ENCODE measurements at regions not wholly inside any gene's neighbourhood (a gene's known extent, or its start where the extent isn't known, plus 50 kb on each side); places are given as distances from the start of the nearest gene placed in this dataset.

DNA sequence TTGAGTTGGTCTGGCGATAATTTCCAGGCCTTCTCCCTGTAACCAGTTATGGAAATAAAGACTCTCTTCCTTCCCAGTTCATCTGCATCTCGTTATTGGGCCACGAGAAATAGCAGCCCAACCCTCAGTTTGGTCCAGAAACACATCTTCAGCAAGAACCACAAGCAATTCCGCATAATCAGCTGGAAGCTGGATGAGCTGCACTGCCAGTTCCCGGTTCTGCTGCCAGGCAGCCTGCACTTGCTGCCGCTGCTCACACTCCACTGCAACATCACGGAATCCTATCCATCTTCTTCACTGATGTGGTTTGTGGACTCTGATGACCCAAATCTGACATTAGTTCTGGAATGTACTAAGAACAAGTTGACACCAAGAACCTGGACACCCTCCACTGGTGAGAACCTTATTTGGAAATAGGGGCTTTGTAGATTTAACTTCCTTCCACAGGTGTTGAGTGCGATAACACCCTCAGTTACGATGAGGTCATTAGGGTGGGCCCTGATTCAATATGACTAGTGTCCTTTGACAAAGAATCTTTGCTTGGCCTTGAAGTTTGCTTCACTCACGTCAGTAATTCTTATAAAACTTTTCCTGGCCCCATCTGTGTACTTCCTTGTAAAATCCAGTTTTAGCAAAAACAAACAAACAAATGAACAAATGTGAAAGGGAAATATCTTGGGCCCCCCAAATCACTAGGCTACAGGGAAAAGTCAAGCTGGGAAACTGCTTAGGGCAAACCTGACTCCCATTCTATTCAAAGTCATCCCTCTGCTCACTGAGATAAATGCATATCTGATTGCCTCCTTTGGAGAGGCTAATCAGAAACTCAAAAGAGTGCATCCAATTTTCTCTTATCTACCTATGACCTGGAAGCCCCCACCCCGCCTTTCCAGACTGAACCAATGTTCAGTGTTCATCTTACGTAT is 221.9 kb upstream of the PROK2 start:
- no peak for DNase-seq (ENCODE audit: low read depth in 2 of 2)

DNA sequence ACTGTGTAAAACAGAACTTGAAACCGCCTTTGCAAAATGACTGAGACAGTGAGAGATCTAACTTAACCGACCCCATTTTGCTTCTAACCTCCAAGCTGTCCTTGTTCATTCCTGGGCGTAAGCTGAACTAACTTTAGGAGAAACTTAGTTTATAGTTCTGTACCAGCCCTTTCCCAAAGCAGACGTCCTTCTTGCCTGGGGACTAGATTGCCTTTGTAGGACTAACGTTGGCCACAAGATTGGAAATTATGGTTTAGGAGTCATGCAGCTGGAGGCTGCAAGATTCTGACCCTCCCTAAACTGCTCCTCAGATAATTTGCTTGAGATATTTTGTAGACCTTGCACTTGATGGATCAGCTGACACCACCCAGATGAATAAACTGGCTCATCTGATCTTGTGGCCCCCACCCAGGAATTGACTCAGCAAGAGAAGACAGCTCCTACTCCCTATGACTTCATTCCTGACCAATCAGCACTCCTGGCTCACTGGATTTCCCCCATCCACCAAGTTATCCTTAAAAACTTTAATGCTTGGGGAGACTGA is 219.9 kb upstream of the PROK2 start:
- no peak for DNase-seq (ENCODE audit: low read depth in 2 of 2)

- DNase-seq (ENCODE audit: low read depth in 2 of 2), result no peak
These were observed 219.0 kb upstream of the PROK2 start for GRCh38 chr3:72003936-72004335.

GRCh38 chr3:72001758-72002157 is 216.8 kb upstream of the PROK2 start:
- DNase-seq (ENCODE audit: low read depth in 2 of 2), result no peak

DNA sequence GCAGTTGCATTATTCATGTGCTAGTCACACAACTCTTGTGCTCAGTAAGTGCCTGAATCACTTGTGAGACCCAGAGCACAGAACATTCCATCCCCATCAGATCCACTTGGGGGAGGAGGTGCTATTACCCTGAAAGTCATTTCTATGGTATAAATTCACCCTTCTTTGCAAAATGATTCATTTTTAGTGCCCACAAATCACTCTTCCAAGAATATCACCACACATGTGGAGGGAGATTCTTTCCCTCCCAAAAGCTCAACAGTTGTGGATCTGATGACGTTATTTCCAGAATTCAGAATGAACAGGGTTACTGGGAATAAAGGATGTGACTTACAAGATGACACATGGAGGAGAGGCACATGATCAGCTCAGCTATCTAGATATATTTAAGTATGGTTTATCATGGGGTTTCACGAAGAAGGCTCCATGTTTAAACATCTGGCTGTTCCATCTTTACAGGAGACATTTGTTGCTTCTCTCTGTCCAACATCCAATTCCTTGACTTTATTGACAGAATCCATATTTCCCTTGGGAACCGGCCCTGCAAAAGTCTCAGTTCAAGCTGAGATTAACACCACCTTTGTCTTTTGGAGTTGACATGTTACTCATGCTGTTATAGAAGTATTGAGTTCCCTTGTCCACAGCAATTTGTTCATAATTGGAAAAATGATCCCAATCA is 214.2 kb upstream of the PROK2 start:
- no peak for DNase-seq (ENCODE audit: low read depth in 2 of 2)

- DNase-seq (ENCODE audit: low read depth in 2 of 2), result no peak
These were observed 212.2 kb upstream of the PROK2 start for GRCh38 chr3:71997066-71997653.

DNA sequence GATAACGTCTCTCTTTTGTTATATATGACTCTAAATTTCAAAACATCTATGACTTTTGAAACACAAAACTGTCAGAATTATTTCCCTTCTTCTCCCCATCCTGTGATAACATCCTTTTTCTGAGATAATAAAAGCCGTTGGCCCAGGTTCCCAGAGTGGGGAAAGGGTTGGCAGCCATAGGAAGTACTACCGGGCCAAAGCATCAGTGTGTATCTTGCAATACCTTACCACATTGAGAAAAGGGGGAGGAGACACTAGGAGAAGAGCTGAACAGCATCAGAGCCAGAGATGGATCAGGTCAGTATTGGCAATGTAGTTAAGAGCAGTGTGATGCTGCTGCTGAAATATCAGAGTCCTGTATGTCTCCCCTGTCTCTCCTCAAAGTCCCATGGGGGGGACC is 210.0 kb upstream of the PROK2 start:
- no peak for DNase-seq (ENCODE audit: low read depth in 2 of 2)

DNA sequence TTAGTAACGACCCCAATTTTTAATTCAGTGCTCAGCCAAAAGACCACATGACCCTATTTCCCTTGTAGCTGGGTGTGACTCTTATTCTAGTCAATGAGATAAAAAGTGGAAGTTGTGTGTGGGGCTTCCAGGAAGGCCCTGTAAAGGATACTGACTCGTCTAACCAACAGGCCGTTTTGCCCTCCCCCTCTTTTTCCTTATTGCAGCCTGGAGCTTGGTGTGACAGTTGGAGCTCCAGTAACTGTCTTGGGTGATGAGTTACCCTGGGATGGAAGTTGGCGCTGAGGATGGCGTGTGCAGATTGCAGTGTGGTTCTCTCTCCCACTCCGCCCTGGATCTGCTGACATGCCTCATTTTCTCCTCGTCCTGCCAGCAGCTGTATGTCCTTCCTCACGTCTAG is 209.3 kb upstream of the PROK2 start:
- no peak for DNase-seq (ENCODE audit: low read depth in 2 of 2)

DNA sequence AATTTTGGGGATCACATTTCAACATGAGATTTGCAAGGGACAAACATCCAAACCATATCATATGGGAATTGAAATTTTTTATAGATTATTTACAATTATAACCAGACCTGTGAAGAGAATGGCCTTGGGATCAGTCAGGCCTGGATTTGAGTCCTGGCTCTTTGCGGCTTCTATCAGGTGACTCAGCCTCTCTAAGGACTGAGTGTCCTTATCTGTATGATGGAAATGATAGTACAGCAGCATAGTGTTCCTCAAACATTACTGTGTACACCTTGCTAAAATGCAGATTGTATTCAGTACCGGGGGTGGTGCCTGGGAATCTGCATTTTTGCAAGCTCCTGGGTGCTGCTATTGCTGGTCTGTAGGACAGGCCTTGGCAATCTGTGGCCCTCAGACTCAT is 206.7 kb upstream of the PROK2 start:
- DNase-seq (ENCODE audit: low read depth in 2 of 2), result no peak

GRCh38 chr3:71991046-71991445 is 206.1 kb upstream of the PROK2 start:
- DNase-seq (ENCODE audit: low read depth in 2 of 2), result no peak

DNA sequence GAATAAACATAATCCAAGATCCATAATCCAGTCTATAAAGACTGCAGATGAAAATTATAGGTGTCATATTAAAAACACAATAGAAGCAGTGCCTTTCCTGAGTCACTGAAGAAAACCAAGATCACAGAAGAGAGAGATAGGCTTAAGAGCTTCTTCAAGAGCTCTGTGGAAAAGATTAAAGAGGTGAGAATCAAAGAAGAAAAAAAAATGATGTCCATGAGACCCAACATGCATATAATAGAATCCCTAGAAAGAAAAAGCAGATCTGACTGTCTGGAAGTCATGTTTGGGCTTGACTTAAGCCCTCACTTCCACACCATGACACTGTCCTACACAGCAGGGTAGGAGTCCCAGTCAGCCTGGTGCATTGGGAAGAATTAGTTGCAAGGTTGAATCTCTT is 205.6 kb upstream of the PROK2 start:
- no peak for DNase-seq (ENCODE audit: low read depth in 2 of 2)

DNA sequence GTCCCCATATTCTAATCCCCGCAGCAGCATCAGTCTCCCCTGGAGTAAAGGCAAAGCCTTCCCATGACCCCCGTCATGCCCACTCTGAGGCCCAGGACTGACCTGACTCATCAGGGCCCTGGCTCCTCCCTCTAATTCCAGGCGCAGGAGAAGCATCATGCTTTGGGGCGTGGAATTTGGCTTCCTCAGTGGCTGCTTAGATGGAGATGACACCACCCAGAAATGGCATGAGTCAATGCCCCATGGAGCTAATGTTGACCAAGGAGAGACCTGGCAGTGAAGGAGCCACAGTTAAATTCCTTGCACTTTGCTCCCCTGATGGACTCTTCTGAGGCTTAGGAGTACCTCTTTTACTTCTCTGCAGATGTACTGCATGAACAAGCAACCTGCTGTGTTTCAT is 204.2 kb upstream of the PROK2 start:
- DNase-seq (ENCODE audit: low read depth in 2 of 2), result no peak

DNA sequence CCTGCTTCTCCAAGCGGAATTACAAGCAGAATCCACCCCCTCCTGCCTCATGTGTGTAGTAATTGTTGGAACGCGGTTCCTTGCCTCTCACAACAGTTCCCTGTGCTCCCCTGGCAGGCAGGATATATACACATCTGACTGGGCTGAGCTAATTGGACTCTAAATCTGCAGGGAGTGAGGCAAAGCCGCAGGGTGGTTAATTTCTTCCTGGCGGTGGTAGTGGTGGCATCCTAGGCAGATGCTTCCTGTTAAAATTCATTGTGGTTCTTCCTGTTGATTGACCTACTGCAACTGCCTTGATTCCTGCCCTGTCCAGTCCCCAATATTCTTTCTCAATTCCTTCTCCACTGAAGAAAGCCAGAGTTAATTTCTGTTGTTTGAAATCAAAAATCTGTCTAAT is 202.9 kb upstream of the PROK2 start:
- DNase-seq (ENCODE audit: low read depth in 2 of 2), result no peak

- no peak for DNase-seq (ENCODE audit: low read depth in 2 of 2)
These were observed 202.3 kb upstream of the PROK2 start for GRCh38 chr3:71987089-71987735.

DNA sequence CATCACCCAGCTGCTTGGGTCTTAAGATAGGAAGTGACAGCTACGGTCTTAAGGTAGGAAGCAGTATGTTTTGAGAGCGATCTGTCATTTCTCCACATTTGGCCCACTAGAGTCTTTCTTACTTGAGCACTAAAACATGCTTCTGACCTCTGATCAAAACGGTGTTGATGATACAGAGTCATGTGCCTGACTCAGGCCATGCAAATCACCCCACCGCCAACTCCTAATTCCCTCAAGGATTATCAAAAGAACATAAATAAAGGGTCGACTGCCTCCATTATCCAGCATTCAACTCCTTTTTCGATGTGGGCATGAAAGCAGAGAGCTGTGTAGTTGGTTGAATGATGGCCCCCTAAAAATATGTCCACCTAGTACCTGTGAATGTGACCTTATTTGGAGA is 201.7 kb upstream of the PROK2 start:
- DNase-seq (ENCODE audit: low read depth in 2 of 2), result no peak

GRCh38 chr3:71984843-71985613 is 200.1 kb upstream of the PROK2 start:
- no peak for DNase-seq (ENCODE audit: low read depth in 2 of 2)

DNA sequence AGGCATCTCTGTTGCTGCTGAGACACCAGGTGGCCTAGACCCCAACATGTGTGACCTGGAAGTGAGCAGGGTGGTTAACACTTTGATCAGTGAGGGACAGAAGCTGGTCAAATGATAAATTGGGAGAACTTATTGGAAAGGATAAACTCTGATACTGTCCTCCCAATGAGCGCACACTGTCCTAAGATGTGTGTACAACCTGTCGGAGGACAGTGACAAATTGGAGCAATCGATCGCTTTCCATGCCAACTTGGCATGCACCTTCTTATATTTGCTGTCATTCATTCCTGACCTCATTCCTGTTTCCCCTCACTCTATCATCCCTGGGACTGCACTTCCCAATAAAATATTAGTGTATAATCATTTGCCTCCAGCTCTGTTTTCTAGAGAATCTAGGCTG is 198.7 kb upstream of the PROK2 start:
- no peak for DNase-seq (ENCODE audit: low read depth in 2 of 2)

- peak; percentile 3 to 12 for DNase-seq (ENCODE audit: low read depth in 2 of 2)
These were observed 197.7 kb upstream of the PROK2 start for GRCh38 chr3:71982506-71983258.

- no peak for DNase-seq (ENCODE audit: low read depth in 2 of 2)
These were observed 194.2 kb upstream of the PROK2 start for GRCh38 chr3:71979175-71979574.

DNA sequence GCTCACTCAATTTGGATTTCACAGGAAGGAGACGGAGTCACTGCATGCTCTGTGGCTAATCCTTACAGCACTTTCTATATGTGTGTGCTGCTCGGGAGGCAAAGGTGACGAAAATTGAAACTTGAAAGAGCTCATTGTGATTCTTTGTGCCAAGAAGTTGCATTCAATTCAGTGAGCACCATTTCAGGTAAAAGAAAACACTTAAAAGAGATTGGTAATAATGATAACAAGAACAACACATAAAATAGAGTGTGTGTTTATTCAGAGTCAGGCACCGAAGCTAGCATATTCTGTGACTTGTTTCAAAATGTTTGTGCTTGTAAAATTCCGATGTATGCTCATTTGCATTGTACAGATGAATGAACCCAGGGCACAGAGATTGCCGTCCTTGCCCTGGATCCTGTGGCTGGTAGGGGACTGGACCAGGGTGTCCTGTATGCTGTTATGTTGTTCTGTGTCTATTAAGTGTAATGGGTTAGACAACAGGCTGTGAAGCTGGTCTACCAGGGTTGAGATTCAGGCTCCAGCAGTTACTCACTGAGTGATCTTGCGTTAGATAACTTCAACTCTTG is 193.3 kb upstream of the PROK2 start:
- DNase-seq (ENCODE audit: low read depth in 2 of 2), result no peak

All from stimulated activated CD8-positive, alpha-beta memory T cell treated with anti-CD3 and anti-CD28 coated beads, Interleukin-7, amount 100 ng/mL, for 4 hours (primary cell).